Keratinocyte (primary cell): ENCODE measurements at regions not wholly inside any gene's neighbourhood (a gene's known extent, or its start where the extent isn't known, plus 50 kb on each side); places are given as distances from the start of the nearest gene placed in this dataset.

Source experiments
- DNase-seq: peaks from one replicate; pipeline ENCODE4 v3.0.0-alpha.2; 2011; ENCODE audit warnings: low read depth, missing footprints, low spot score
- FAIRE-seq: peaks from 2 replicates; lab custom pipeline; 2011; peaks lifted over from hg19 to GRCh38; lab: Jason Lieb, UNC
- H2AFZ ChIP-seq: 2 replicates; pipeline ENCODE4 v1.6.0; 2012; ENCODE audit warnings: low read length, control low read depth, inconsistent platforms; ENCODE audit not compliant: control insufficient read depth
- H3K27ac ChIP-seq: 2 replicates; pipeline ENCODE4 v1.5.1; 2011; ENCODE audit warnings: low read length; ENCODE audit not compliant: control insufficient read depth, insufficient read depth
- H3K27me3 ChIP-seq: 3 replicates; pipeline ENCODE4 v1.6.0; 2011; ENCODE audit warnings: low read length; ENCODE audit not compliant: control insufficient read depth, insufficient read depth; ENCODE audit errors: extremely low read depth
- H3K36me3 ChIP-seq, 2 experiments: 2 replicates in 1 of 2; 3 replicates in 1 of 2; pipeline ENCODE4 v1.5.1; 2011; ENCODE audit warnings: low read length in 2 of 2, mild to moderate bottlenecking in 1 of 2; ENCODE audit not compliant: control insufficient read depth in 2 of 2, insufficient read depth in 2 of 2; ENCODE audit errors: extremely low read depth in 1 of 2
- H3K4me1 ChIP-seq: 3 replicates; pipeline ENCODE4 v1.5.1; 2011; ENCODE audit warnings: low read length; ENCODE audit not compliant: control insufficient read depth, insufficient read depth; ENCODE audit errors: extremely low read depth
- H3K4me2 ChIP-seq: 3 replicates; pipeline ENCODE4 v1.6.0; 2011; ENCODE audit warnings: low read depth, low read length; ENCODE audit not compliant: control insufficient read depth, insufficient read depth; ENCODE audit errors: extremely low read depth
- H3K4me3 ChIP-seq, 3 experiments: fragments of 200-600 bp in 1 of 3; sonication (generic) in 1 of 3; 2 replicates in 2 of 3; 3 replicates in 1 of 3; pipeline ENCODE4 v1.5.1; 2011 to 2016; ENCODE audit warnings: low read length in 3 of 3, mild to moderate bottlenecking in 3 of 3, control low read depth in 2 of 3, inconsistent platforms in 1 of 3, low read depth in 1 of 3, mixed read lengths in 1 of 3, mixed run types in 1 of 3, moderate library complexity in 1 of 3; ENCODE audit not compliant: control insufficient read depth in 2 of 3, insufficient read depth in 2 of 3; ENCODE audit errors: extremely low read depth in 1 of 3
- H3K79me2 ChIP-seq: 2 replicates; pipeline ENCODE4 v1.6.0; 2012; ENCODE audit warnings: low read length; ENCODE audit not compliant: control insufficient read depth, insufficient read depth
- H3K9ac ChIP-seq: 3 replicates; pipeline ENCODE4 v1.6.0; 2011; ENCODE audit warnings: low read length; ENCODE audit not compliant: control insufficient read depth, insufficient read depth; ENCODE audit errors: extremely low read depth
- H3K9me1 ChIP-seq: 3 replicates; pipeline ENCODE4 v1.6.0; 2011; ENCODE audit warnings: low read length; ENCODE audit not compliant: control insufficient read depth, insufficient read depth; ENCODE audit errors: extremely low read depth
- H3K9me3 ChIP-seq: 2 replicates; pipeline ENCODE4 v1.5.1; 2012; ENCODE audit warnings: low read depth, low read length; ENCODE audit not compliant: control insufficient read depth
- H4K20me1 ChIP-seq: 3 replicates; pipeline ENCODE4 v1.6.0; 2011; ENCODE audit warnings: low read length; ENCODE audit not compliant: control insufficient read depth, insufficient read depth; ENCODE audit errors: extremely low read depth
- EZH2 ChIP-seq: IDR thresholded peaks from one replicate; pipeline ENCODE4 v1.6.1; 2012; ENCODE audit warnings: inconsistent platforms, mild to moderate bottlenecking, low read length, moderate library complexity
- dilution Hi-C: fragments of 300-500 bp; cut with MboI; formaldehyde crosslinking; loops from one replicate; pipeline ENCODE4 v1.7.0; 2020; ENCODE audit warnings: low sequenced_read_pairs; ENCODE audit not compliant: extremely low pct_ligation_motif_present
- TF ChIP-seq, protein P1 (sequence below), 3 experiments: IDR thresholded peaks in 1 of 3; conservative IDR thresholded peaks in 1 of 3; optimal IDR thresholded peaks in 1 of 3; 2 replicates in 2 of 3; 3 replicates in 1 of 3; pipeline versions ENCODE3 to v1.5.1; 2011; ENCODE audit warnings: low read length in 3 of 3, mild to moderate bottlenecking in 3 of 3, moderate library complexity in 2 of 3, control low read depth in 1 of 3, inconsistent platforms in 1 of 3; ENCODE audit not compliant: insufficient read depth in 2 of 3; ENCODE audit errors: extremely low read depth in 1 of 3

DNA sequence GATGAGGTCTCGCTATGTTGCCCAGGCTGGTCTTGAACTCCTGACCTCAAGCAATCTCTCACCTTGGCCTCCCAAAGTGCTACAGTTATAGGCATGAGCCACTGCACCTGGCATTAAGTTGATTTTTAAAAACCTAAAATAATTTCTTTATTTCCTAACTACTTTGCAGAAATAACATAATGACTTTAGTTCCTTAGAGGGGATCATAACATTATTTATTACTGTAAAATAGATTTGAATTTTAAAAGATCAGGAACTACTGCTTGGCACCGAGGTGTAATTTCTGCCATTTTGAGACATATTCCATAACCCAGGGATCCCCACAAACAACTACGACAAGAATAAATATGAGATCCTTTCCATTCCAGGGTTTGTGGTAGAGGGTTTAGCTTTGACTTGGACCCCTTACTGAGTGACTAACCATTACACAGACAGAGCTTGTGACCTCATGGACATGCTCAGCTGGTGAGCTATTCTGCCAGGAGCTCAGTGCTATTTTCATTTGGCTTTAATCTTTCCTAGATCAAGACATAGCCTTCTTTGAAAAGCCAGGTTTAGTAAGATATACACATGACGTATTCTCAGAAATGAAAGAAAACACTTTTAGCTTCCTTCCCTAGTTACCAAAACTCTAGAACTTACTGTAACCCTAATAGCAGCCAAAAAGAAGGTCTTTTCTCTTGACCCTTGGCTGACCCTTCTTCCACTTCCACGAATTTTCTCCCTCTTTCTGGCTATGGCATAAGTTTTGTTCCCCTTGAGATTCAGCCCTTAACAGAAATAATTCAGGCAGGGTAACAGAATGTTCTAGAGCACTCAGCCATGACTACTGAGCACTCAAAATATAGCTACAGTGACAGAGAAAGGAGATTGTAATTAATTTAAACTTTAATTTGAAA, 75.1 kb upstream of the NUDT4 start:
- no peaks in the 10 kb centered on the region for H3K9me1 ChIP-seq
- H3K36me3 ChIP-seq: no peaks in the 10 kb centered on the region
- TF ChIP-seq EZH2: no peak
- TF ChIP-seq, protein P1, sequence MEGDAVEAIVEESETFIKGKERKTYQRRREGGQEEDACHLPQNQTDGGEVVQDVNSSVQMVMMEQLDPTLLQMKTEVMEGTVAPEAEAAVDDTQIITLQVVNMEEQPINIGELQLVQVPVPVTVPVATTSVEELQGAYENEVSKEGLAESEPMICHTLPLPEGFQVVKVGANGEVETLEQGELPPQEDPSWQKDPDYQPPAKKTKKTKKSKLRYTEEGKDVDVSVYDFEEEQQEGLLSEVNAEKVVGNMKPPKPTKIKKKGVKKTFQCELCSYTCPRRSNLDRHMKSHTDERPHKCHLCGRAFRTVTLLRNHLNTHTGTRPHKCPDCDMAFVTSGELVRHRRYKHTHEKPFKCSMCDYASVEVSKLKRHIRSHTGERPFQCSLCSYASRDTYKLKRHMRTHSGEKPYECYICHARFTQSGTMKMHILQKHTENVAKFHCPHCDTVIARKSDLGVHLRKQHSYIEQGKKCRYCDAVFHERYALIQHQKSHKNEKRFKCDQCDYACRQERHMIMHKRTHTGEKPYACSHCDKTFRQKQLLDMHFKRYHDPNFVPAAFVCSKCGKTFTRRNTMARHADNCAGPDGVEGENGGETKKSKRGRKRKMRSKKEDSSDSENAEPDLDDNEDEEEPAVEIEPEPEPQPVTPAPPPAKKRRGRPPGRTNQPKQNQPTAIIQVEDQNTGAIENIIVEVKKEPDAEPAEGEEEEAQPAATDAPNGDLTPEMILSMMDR (optimal IDR thresholded peaks at IDR 0.05 in 1 of 3, IDR thresholded peaks at IDR 0.05 in 1 of 3, conservative IDR thresholded peaks at IDR 0.05 in 1 of 3; ENCODE audit: extremely low read depth in 1 of 3, insufficient read depth in 2 of 3, low read length in 3 of 3): no peak
- no peak overlapping the region for H3K27ac ChIP-seq
- DNase-seq (no peak), FAIRE-seq (no peak)
- H3K27me3 ChIP-seq: no peaks in the 10 kb centered on the region
- no peak overlapping the region for H3K4me3 ChIP-seq
- H3K79me2 ChIP-seq: no peaks in the 10 kb centered on the region
- no peak overlapping the region for H2AFZ ChIP-seq
- no peaks in the 10 kb centered on the region for H3K9me3 ChIP-seq
- H3K4me2 ChIP-seq: no peak overlapping the region
- no peak overlapping the region for H3K9ac ChIP-seq
- no peaks in the 10 kb centered on the region for H3K4me1 ChIP-seq
- dilution Hi-C loops: no loop called here
- H4K20me1 ChIP-seq: no peaks in the 10 kb centered on the region

DNA sequence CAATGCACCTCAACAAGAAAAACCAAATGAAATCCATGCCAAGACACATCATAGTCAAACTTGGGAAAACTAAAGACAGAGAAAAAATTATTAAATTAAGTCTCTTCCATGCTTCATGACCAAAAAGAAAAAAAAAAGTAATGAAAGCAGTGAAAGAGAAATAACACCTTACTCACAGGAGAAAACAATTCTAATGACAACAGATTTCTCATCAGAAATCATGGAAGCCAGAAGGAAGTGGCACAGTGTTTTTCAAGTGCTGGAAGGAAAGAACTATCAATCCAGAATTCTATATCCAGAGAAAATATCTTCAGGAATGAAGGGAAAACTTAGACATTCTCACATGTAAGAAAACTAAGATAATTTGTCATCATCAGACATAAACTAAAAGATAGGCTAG, 71.1 kb upstream of the NUDT4 start:
- Histone ChIP-seq H4K20me1 (no peaks in the 10 kb centered on the region), H3K9ac (no peak overlapping the region), H3K9me1 (no peaks in the 10 kb centered on the region), H2AFZ (no peak overlapping the region), H3K79me2 (no peaks in the 10 kb centered on the region), H3K9me3 (no peaks in the 10 kb centered on the region), H3K4me3 (no peak overlapping the region), H3K27ac (no peak overlapping the region), H3K36me3 (no peaks in the 10 kb centered on the region), H3K27me3 (no peaks in the 10 kb centered on the region), H3K4me2 (no peak overlapping the region), H3K4me1 (no peaks in the 10 kb centered on the region)
- TF ChIP-seq EZH2: no peak
- TF ChIP-seq, protein P1 (optimal IDR thresholded peaks at IDR 0.05 in 1 of 3, IDR thresholded peaks at IDR 0.05 in 1 of 3, conservative IDR thresholded peaks at IDR 0.05 in 1 of 3; ENCODE audit: extremely low read depth in 1 of 3, insufficient read depth in 2 of 3, low read length in 3 of 3): no peak
- dilution Hi-C loops: no loop called here
- DNase-seq (no peak), FAIRE-seq (no peak)
